NCI-H1694 (cell line): ENCODE measurements at regions not wholly inside any gene's neighbourhood (a gene's known extent, or its start where the extent isn't known, plus 50 kb on each side); places are given as distances from the start of the nearest gene placed in this dataset.
"Not testable (repeated sequence)": the region's sequence is repeated elsewhere in the genome, so short reads cannot be mapped to it uniquely, and the experiment has no call there.

Source experiments
- DNase-seq: peaks from one replicate; lab custom pipeline; 2025; lab: John Stamatoyannopoulos, UW

GRCh38 chr3:87710511-87710910 is 348.3 kb downstream of the CGGBP1 start:
- DNase-seq = no peak

GRCh38 chr3:87710028-87710427 is 348.8 kb downstream of the CGGBP1 start:
- DNase-seq = no peak

- DNase-seq = no peak
These were observed 352.6 kb downstream of the CGGBP1 start for GRCh38 chr3:87706176-87706575.

- DNase-seq = no peak
These were observed 356.2 kb downstream of the CGGBP1 start for GRCh38 chr3:87702600-87702999.

- no peak for DNase-seq
These were observed 362.4 kb downstream of the CGGBP1 start for GRCh38 chr3:87696124-87697013.

- no peak for DNase-seq
These were observed 364.1 kb downstream of the CGGBP1 start for GRCh38 chr3:87694678-87695077.

GRCh38 chr3:87691109-87691508 is 367.7 kb downstream of the CGGBP1 start:
- DNase-seq = no peak

GRCh38 chr3:87678984-87679660 is 379.7 kb downstream of the CGGBP1 start:
- DNase-seq = not testable (repeated sequence)

GRCh38 chr3:87674397-87675161 is 384.2 kb downstream of the CGGBP1 start:
- no peak for DNase-seq

- DNase-seq = no peak
These were observed 385.7 kb downstream of the CGGBP1 start for GRCh38 chr3:87673132-87673531.

- DNase-seq = no peak
These were observed 377.8 kb upstream of the POU1F1 start for GRCh38 chr3:87654184-87654583.

GRCh38 chr3:87653138-87653537 is 376.8 kb upstream of the POU1F1 start:
- not testable (repeated sequence) for DNase-seq

GRCh38 chr3:87634426-87634825 is 358.0 kb upstream of the POU1F1 start:
- no peak for DNase-seq

- no peak for DNase-seq
These were observed 350.9 kb upstream of the POU1F1 start for GRCh38 chr3:87627316-87627715.

GRCh38 chr3:87626546-87626945 is 350.2 kb upstream of the POU1F1 start:
- DNase-seq = no peak

GRCh38 chr3:87625876-87626275 is 349.5 kb upstream of the POU1F1 start:
- DNase-seq = no peak

GRCh38 chr3:87624860-87625259 is 348.5 kb upstream of the POU1F1 start:
- DNase-seq = no peak

- no peak for DNase-seq
These were observed 345.3 kb upstream of the POU1F1 start for GRCh38 chr3:87621667-87622066.

GRCh38 chr3:87615506-87615905 is 339.1 kb upstream of the POU1F1 start:
- no peak for DNase-seq

- DNase-seq = no peak
These were observed 338.6 kb upstream of the POU1F1 start for GRCh38 chr3:87614998-87615397.

- DNase-seq = no peak
These were observed 330.9 kb upstream of the POU1F1 start for GRCh38 chr3:87607234-87607633.

GRCh38 chr3:87595798-87596197 is 319.4 kb upstream of the POU1F1 start:
- no peak for DNase-seq

- no peak for DNase-seq
These were observed 304.9 kb upstream of the POU1F1 start for GRCh38 chr3:87581240-87581639.
